ENCODE measurements at regions not wholly inside any gene's neighbourhood (a gene's known extent, or its start where the extent isn't known, plus 50 kb on each side); places are given as distances from the start of the nearest gene placed in this dataset.
A peak's percentile ranks its signal among the peaks of the same experiment; 100 is the strongest.

DNA sequence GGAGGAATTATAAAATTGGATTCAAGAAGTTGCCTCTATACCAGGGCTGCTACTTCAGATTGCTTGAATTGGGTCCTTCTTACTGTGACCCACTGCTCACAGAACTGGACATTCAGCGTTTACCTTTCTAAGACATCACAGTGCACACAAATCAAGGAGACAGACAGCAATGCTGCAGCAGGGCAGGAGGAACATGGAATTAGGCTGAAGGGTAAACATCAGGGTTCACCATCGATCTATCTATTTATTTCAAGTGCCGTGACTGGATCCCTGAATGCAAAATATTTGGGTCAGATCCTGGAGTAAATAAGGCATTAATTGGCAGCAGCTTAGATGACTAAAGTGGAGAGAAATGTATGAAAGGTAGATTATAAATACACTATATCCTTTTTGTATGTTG is 76.9 kb upstream of the HMGA2 start:
- H3K9me3 ChIP-seq: no peaks in the 10 kb centered on the region
- peak; percentile 55 for DNase-seq (ENCODE audit: extremely low spot score)
- H3K4me3 ChIP-seq: no peak overlapping the region
- intact Hi-C loops (cut with DNase I): no loop called here
- WGBS: 91% methylated on average over 3 of the region's 3 CpGs
- H3K27me3 ChIP-seq: peaks cover 0 to 53% (median 14%) of the 10 kb centered on the region in 4 donors
- peaks cover 0 to 6% (median 6%) of the 10 kb centered on the region in 4 donors for H3K4me1 ChIP-seq
- H3K27ac ChIP-seq (replicated peaks in 1 of 4): no peak overlapping the region
- H3K36me3 ChIP-seq: no peaks in the 10 kb centered on the region
- TF ChIP-seq EP300 (IDR thresholded peaks at IDR 0.05): no peak
- TF ChIP-seq POLR2A (IDR thresholded peaks at IDR 0.05; ENCODE audit: low read depth): no peak

DNA sequence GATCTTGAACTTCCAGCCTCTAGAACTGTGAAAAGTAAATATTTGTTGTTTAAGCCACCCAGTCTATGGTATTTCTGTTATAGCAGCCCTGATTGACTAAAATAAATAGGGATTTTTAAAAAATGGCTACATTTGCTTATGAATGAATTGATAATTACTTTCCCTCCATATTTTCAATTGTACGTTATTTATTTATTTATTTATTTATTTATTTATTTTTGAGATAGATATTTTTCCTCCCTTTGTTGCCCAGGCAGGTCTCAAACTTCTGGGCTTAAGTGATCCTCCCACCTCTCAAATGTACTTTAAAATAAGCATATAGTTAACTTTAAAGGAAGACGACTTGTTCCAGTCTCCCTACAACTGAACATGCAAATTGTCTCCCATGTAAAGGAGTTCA is 76.0 kb upstream of the HMGA2 start:
- Histone ChIP-seq H3K4me1 (no peaks in the 10 kb centered on the region), H3K27ac (replicated peaks in 1 of 4) (no peak overlapping the region), H3K36me3 (no peaks in the 10 kb centered on the region), H3K27me3 (peaks cover 0 to 45% (median 5%) of the 10 kb centered on the region in 4 donors), H3K9me3 (no peaks in the 10 kb centered on the region), H3K4me3 (no peak overlapping the region)
- intact Hi-C loops (cut with DNase I): no loop called here
- peak; percentile 4 for DNase-seq (ENCODE audit: extremely low spot score)
- TF ChIP-seq POLR2AphosphoS5 (IDR thresholded peaks at IDR 0.05) (no peak), EP300 (IDR thresholded peaks at IDR 0.05) (no peak), POLR2A (IDR thresholded peaks at IDR 0.05; ENCODE audit: low read depth) (no peak)
- TF ChIP-seq, protein P1, sequence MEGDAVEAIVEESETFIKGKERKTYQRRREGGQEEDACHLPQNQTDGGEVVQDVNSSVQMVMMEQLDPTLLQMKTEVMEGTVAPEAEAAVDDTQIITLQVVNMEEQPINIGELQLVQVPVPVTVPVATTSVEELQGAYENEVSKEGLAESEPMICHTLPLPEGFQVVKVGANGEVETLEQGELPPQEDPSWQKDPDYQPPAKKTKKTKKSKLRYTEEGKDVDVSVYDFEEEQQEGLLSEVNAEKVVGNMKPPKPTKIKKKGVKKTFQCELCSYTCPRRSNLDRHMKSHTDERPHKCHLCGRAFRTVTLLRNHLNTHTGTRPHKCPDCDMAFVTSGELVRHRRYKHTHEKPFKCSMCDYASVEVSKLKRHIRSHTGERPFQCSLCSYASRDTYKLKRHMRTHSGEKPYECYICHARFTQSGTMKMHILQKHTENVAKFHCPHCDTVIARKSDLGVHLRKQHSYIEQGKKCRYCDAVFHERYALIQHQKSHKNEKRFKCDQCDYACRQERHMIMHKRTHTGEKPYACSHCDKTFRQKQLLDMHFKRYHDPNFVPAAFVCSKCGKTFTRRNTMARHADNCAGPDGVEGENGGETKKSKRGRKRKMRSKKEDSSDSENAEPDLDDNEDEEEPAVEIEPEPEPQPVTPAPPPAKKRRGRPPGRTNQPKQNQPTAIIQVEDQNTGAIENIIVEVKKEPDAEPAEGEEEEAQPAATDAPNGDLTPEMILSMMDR (IDR thresholded peaks at IDR 0.05): no peak
- WGBS: 85% methylated on average over 2 of the region's 2 CpGs

DNA sequence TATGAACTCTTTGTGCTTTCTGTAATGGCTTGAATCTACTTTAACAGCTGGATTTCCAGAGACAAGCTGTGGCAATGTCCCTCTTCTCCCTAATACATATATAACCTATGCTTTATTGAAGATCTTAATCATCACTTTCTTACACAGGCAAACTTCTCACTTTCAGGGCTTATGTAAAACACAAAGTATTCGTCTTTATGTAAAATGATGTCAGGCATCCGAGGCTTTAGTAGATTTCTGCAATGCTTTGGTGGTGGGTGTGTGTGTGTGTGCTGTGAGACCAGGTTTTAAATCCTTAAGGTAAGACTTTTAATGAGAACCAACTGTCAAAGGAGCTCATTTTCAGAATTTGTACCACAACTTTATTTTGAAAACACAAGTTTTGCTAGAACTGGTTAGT is 70.0 kb upstream of the HMGA2 start:
- no peak overlapping the region for H3K4me3 ChIP-seq
- no peak overlapping the region for H3K27ac ChIP-seq (replicated peaks in 1 of 4)
- no peaks in the 10 kb centered on the region for H3K36me3 ChIP-seq
- WGBS: 72% methylated on average over 2 of the region's 2 CpGs
- intact Hi-C loops (cut with DNase I): no loop called here
- no peaks in the 10 kb centered on the region for H3K9me3 ChIP-seq
- no peak for DNase-seq (ENCODE audit: extremely low spot score)
- TF ChIP-seq, protein P1 (IDR thresholded peaks at IDR 0.05): no peak
- no peak for TF ChIP-seq POLR2A (IDR thresholded peaks at IDR 0.05; ENCODE audit: low read depth)
- TF ChIP-seq POLR2AphosphoS5 (IDR thresholded peaks at IDR 0.05): no peak
- no peak for TF ChIP-seq EP300 (IDR thresholded peaks at IDR 0.05)
- H3K27me3 ChIP-seq: peaks cover 0 to 11% (median 3%) of the 10 kb centered on the region in 4 donors
- no peaks in the 10 kb centered on the region for H3K4me1 ChIP-seq

DNA sequence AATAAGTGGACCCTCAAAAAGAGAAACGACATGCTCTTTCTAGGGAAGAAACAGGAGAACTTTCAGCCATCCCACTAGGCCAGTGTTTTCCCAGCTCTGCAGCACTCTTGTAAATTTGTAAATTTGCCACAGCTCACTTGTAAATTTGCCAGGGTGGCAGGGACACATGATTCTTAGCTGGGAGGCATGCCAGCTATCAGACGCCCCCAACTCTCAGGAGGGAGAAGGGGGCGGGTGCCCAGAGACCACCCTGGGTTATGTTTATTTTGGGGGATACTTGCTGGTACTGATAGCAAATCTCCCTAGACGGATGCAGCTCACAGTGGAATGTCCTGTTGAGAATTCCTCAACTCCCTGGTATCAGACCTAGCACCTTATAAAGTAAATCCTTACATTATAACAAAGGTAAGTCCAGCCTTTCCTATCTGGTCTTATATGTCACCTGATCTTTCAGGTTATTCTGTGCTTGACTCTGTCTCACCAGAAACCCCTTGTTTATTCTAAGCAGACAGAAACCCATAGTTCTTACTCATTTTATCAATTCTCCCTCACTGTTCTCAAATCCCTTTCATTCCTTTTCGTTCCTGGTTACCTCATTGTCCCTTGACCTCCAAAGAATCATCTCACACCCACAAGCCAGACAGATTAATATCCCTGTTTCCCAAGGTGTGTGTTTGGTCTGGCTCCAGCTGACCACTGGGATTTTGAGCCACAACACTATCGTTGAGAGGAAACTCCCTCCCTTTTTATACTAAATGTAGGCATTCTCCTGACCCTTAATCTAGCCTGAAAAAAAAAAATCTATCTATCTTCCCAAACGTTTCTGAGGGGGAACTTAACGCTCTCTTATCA is 69.3 kb upstream of the HMGA2 start:
- Histone ChIP-seq H3K27me3 (peaks cover 0 to 11% (median 3%) of the 10 kb centered on the region in 4 donors), H3K36me3 (no peaks in the 10 kb centered on the region), H3K4me3 (no peak overlapping the region), H3K27ac (replicated peaks in 1 of 4) (no peak overlapping the region), H3K4me1 (no peaks in the 10 kb centered on the region), H3K9me3 (no peaks in the 10 kb centered on the region)
- no peak for DNase-seq (ENCODE audit: extremely low spot score)
- intact Hi-C loops (cut with DNase I): no loop called here
- 49% methylated on average over 7 of the region's 8 CpGs for WGBS
- TF ChIP-seq, protein P1 (IDR thresholded peaks at IDR 0.05): no peak
- TF ChIP-seq EP300 (IDR thresholded peaks at IDR 0.05): no peak
- no peak for TF ChIP-seq POLR2AphosphoS5 (IDR thresholded peaks at IDR 0.05)
- no peak for TF ChIP-seq POLR2A (IDR thresholded peaks at IDR 0.05; ENCODE audit: low read depth)

DNA sequence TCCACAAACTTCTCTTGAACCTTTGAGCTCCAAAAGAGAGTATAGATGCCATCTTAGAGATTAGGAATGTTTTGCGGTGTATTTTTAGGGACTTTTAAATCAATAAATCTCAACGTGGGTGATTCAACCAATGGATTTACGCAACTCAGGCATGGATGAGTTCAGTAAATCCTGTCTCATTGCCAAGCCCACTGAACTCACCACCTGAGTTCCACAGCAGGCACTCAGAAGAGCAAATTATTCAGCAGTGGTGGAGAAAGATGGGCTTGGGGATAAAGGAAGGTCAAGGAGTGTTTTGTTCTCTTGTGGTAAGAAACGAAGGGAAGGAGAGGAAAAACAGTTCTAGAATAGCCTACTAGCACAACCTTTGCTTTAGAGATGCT is 68.7 kb upstream of the HMGA2 start:
- H3K27ac ChIP-seq (replicated peaks in 1 of 4): no peak overlapping the region
- peaks cover 0 to 11% (median 3%) of the 10 kb centered on the region in 4 donors for H3K27me3 ChIP-seq
- no peak overlapping the region for H3K4me3 ChIP-seq
- TF ChIP-seq POLR2AphosphoS5 (IDR thresholded peaks at IDR 0.05) (no peak), POLR2A (IDR thresholded peaks at IDR 0.05; ENCODE audit: low read depth) (no peak), EP300 (IDR thresholded peaks at IDR 0.05) (no peak)
- TF ChIP-seq, protein P1 (IDR thresholded peaks at IDR 0.05): no peak
- intact Hi-C loops (cut with DNase I): no loop called here
- H3K9me3 ChIP-seq: no peaks in the 10 kb centered on the region
- WGBS: 44% methylated on average over 4 of the region's 4 CpGs
- no peaks in the 10 kb centered on the region for H3K4me1 ChIP-seq
- H3K36me3 ChIP-seq: no peaks in the 10 kb centered on the region
- no peak for DNase-seq (ENCODE audit: extremely low spot score)
